GM12865 (cell line): ENCODE measurements at regions not wholly inside any gene's neighbourhood (a gene's known extent, or its start where the extent isn't known, plus 50 kb on each side); places are given as distances from the start of the nearest gene placed in this dataset.
"Not testable (repeated sequence)": the region's sequence is repeated elsewhere in the genome, so short reads cannot be mapped to it uniquely, and the experiment has no call there.

Source experiments
- DNase-seq: peaks from one replicate; pipeline ENCODE4 v3.0.0; 2010; ENCODE audit warnings: low read depth
- H3K4me3 ChIP-seq: 2 replicates; pipeline ENCODE4 v1.5.1; 2011; ENCODE audit warnings: mild to moderate bottlenecking, low read depth, low read length, control low read depth
- CTCF ChIP-seq: IDR thresholded peaks from 2 replicates; pipeline ENCODE4 v1.5.1; 2011; ENCODE audit warnings: low read length, control low read depth, low read depth, inconsistent platforms; ENCODE audit not compliant: insufficient read depth; ENCODE audit errors: missing control alignments

DNA sequence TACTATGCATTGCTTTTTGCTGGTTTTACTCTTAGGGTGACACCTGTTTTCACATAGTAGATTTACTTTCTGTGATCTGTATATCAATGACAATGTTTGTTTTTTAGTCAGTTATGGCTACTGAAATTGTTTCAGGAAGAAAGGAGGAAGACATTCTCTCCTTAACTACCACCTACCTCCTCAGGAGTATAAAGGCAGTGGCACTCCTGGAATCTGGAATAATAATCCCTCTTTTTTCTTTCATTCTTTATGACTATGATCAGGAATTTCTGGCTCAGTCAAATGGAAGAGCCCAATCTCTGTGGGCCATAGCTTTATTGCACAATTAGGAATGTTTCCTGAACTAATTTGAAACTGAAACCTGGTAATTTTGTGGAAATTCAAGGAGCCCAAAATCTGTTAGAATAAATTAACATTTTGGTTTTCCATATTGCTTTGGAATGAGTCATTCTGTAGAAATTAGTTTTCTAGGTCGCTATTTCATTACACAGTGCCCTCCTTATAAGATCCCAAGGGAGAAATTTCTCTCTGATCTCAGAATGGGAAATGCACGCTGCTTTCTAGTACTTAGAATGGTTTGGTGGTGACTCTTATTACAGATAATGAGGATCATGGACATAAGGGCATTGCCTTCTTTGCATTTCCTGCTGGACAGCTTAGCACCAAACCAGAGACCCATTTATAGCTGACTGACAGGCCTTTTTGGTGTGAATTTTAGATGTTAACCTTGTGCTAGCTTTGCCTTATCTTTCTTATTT is 95.3 kb upstream of the VLDLR start:
- H3K4me3 ChIP-seq, result no peak overlapping the region
- no peak for TF ChIP-seq CTCF
- DNase-seq, result no peak

DNA sequence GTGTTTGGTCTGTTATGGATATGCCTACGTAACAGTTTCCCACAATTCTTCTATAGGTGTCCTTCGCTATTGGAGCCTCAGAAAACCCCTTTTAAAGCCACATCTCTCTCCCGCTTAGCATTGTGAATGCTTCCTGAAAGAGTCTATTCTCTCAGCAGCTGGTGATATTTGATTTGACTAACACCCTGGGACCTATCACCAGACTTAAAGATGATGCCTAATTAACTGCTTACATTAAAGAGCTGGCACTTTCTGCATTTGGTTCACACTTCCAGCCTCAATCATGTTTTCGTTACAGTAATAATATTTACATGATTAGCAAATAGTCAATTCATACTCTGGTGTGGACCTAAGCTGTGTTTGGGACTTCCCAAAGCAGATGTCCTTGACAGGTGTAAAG is 90.1 kb upstream of the VLDLR start:
- no peak for TF ChIP-seq CTCF
- no peak overlapping the region for H3K4me3 ChIP-seq
- no peak for DNase-seq

GRCh38 chr9:2536511-2536910 is 85.1 kb upstream of the VLDLR start:
- TF ChIP-seq CTCF, result no peak
- no peak overlapping the region for H3K4me3 ChIP-seq
- no peak for DNase-seq

DNA sequence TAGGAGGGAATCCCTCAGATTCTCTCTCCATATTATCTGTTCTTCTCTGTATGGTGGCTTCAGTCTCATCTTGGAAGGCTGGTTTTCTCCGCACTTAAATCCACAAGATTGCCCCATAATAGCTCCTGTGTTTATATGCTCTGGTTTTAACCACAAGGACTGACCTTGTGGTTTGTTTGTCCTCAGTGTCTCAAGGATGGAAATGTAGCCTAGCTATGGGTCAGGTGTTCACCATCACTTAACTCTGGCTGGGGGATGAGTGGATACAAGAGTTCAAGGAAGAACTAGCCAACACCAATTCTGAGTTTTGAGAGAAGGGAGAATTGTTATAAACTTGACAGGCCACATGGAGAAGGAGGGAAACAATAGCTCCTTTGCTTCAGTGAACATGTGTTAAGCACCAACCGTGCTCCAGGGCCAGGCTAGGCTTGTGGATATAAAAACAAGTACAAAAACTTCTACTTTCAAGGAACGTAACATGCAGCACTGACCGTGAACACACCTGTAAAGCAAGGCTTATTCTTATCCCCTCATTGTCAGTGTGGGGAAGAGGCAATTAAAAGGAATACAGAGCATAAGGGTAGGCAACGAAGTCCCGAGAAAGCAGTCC is 75.6 kb upstream of the VLDLR start:
- no peak for DNase-seq
- no peak overlapping the region for H3K4me3 ChIP-seq
- TF ChIP-seq CTCF, result no peak

DNA sequence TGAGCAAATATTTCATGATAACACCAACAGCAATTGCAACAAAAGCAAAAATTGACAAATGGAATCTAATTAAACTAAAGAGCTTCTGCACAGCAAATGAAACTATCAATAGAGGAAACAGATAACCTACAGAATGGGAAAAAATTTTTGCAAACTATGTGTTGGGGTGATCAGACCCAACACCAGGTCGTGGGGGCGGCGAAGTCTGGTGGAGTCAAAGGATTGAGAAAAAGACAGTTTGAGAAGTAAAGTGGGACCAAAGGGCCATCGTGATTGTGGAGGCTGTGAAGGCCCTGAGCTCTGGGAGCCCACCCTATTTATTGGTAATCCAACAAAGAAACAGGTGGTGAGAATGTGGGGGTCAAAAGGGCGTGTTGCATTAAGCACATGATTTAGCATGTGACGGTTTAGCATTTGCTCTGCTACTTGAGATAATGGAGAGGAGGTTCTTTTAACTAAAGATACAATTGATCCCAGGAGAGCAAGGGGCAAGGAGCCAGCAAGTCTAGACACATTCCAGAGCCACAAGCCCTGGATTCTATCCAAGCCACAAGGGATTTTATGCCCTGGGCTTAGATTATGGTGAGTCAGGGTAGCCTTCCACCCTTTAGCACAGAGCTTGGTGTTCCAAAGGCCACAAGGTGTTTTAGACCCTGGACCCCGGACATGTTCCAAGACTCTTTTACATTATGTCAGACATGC is 65.5 kb upstream of the VLDLR start:
- DNase-seq, H3K4me3 ChIP-seq: not testable (repeated sequence)

DNA sequence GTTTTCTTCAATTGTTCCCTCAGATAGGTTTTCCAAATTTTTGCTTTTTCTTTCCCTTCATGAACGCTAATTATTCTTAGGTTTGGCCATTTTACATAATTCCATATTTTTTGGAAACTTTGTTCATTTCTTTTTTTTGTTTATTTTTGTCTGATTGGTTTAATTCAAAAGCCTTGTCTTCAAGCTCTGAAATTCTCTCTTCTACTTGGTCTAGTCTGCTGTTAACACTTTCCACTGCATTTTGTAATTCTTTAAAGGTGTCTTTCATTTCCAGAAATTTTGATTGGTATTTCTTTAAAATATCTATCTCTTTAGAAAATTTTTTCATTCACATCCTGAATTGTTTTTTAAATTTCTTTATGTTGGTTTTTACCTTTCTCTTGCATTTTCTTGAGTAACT is 63.9 kb upstream of the VLDLR start:
- H3K4me3 ChIP-seq, result no peak overlapping the region
- no peak for DNase-seq
- no peak for TF ChIP-seq CTCF

DNA sequence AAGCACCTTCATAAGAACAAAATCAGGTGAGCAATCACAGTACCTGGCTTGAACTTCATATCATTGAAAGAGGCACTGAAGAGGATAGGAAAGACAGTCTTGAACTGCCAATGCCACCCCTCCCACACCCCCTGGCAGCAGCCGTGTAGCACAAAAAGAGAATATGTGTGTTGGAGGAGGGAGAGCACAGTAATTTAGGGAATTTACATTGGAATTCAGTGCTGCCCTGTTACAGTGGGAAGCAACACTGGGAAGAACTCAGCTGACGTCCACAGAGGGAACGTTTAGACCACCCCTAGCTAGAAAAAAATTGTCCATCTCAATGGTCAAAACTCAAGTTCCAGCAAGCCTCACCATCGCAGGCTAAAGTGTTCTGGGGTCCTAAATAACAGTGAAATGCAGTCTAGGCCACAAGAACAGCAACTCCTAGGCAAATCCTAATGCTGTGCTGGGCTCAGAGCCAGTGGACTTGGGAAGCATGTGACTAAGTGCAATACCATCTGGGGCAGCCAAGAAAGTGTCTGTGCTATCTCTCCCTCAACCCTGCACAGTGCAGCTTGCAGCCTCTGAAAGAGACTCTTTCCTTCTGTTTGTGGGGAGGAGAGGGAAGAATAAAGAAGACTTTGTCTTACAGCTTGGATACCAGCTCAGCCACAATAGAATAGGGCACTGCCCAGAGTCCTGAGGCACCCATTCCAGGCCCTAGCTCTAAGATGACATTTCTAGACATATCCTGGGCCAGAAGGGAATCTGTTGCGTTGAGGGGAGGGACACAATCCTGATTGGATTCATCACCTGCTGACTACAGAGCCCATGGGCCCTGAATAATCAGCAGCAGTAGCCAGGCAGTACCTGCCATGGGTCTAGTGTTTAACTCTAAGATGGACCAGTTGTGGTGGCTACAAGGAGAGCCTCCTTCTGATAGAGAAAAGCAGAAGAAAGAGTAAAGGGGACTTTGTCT is 62.1 kb upstream of the VLDLR start:
- no peak for DNase-seq
- TF ChIP-seq CTCF, result no peak
- no peak overlapping the region for H3K4me3 ChIP-seq
